Activated CD4-positive, alpha-beta T cell treated with anti-CD3 and anti-CD28 coated beads for 48 hours (primary cell): ENCODE measurements at regions not wholly inside any gene's neighbourhood (a gene's known extent, or its start where the extent isn't known, plus 50 kb on each side); places are given as distances from the start of the nearest gene placed in this dataset.

Experiments used
- DNase-seq: peaks from one replicate; pipeline ENCODE4 v3.0.0-alpha.2; 2020

- DNase-seq: no peak
These were observed 270.8 kb downstream of the FOXD2 start for GRCh38 chr1:47708658-47709018.

- no peak for DNase-seq
These were observed 271.4 kb downstream of the FOXD2 start for GRCh38 chr1:47709019-47709871.

GRCh38 chr1:47709872-47710231, 272.0 kb downstream of the FOXD2 start:
- no peak for DNase-seq

DNA sequence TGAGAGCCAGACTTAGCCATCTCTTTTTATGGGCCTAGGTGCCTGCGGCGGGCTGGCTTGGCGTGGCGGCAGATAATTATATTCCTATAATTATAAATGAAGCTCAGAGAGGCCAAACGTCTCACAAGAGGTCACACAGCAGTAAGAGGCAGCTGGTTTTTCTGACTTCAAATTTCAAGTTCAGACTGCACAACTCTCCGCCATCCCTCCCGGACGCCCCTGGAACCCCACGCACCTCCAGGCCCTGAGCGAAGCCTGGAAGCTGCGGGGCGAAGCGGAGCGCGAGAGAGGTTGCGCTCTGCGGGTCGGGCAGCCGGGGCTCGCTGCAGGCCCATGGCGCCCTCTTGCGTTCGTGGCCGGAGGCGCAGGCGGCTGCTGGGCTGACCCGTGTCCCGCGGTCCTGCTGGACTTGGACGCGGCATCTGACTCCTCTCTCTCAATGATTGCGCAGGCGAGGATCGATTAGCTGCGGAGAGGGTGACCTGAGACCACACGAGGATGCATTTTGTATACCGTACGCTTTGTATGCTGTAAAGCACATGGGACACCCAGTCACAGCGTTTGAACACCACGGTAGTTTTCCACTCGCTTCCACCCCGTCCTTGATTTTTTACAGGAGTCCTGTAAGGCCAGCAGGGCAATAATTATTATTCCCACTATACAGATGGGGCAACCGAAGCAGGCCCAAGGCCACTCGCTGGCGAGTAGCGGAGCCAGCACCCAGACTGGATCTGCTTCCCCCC, 272.7 kb downstream of the FOXD2 start:
- peak; percentile 79 for DNase-seq
